ENCODE measurements at regions not wholly inside any gene's neighbourhood (a gene's known extent, or its start where the extent isn't known, plus 50 kb on each side); places are given as distances from the start of the nearest gene placed in this dataset.

DNA sequence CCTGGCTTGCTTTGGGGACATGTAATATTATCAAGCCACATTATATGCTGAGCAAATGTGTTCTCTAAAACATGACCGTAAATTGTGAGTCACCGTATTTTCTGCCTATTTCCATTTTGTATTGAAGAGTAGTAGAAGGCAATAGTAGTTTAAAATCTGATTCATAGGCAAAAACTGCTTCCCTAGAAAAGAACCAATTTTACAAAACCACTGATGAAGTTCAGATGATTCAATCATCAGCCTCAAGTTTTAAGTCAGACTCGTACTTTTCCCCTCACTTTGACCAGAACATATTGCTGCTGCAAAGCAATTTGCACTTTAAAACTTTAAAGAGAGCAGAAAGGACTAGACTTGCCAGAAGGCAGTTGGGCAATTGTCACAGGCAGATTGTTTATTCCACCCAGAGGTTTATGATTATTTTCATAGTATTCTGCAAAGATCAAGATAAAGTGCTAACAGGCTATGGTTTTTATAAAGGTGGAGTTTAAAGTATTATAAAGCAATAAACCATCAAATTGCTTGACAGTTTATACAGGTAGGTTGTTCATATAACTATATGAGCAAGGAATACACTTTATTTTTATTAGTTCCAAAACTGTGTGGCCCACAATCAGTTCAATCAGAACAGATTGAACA lies 168.2 kb downstream of the ETV1 start:
- no peak overlapping the region for H3K4me3 ChIP-seq (ENCODE audit: low read depth, low read length)
- TF ChIP-seq, protein P1, sequence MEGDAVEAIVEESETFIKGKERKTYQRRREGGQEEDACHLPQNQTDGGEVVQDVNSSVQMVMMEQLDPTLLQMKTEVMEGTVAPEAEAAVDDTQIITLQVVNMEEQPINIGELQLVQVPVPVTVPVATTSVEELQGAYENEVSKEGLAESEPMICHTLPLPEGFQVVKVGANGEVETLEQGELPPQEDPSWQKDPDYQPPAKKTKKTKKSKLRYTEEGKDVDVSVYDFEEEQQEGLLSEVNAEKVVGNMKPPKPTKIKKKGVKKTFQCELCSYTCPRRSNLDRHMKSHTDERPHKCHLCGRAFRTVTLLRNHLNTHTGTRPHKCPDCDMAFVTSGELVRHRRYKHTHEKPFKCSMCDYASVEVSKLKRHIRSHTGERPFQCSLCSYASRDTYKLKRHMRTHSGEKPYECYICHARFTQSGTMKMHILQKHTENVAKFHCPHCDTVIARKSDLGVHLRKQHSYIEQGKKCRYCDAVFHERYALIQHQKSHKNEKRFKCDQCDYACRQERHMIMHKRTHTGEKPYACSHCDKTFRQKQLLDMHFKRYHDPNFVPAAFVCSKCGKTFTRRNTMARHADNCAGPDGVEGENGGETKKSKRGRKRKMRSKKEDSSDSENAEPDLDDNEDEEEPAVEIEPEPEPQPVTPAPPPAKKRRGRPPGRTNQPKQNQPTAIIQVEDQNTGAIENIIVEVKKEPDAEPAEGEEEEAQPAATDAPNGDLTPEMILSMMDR (IDR thresholded peaks at IDR 0.05; ENCODE audit: control insufficient read depth, extremely low read depth, insufficient read depth) = no peak
- no peak for DNase-seq (ENCODE audit: low read depth)

DNA sequence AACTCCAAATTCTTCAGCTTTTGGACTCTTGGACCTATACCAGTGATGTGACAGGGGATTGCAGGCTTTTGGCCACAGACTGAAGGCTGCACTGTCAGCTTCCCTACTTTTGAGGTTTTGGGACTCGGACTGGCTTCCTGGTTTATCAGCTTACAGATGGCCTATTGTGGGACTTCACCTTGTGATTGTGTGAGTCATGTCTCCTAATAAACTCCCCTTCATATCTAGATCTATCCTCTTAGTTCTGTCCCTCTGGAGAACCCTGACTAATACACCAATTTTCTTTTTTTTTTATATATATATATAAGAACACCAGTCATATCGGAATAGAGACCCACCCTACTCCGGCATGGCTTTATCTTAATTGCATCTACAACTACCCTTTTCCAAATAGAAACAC lies 166.8 kb downstream of the ETV1 start:
- TF ChIP-seq, protein P1 (IDR thresholded peaks at IDR 0.05; ENCODE audit: control insufficient read depth, extremely low read depth, insufficient read depth) = no peak
- no peak for DNase-seq (ENCODE audit: low read depth)
- H3K4me3 ChIP-seq (ENCODE audit: low read depth, low read length) = no peak overlapping the region

DNA sequence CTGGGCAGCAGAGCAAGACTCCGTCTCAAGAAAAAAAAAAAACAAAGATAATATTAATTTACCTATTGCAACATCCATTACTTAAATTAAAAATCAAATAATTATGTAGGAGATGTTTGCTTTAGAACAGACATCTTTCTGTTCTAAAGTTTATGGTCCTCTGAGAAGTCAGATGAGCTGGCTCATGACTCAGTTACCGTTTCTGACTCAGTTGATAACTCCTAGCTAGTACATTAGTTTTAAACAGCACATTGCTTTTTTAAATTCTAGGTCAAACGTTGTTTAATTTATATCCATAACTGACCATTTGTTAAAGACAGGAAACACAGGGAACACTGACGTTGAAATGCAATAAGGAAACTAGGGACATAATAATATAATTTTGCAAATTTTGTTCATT lies 162.7 kb downstream of the ETV1 start:
- TF ChIP-seq, protein P1 (IDR thresholded peaks at IDR 0.05; ENCODE audit: control insufficient read depth, extremely low read depth, insufficient read depth) = no peak
- no peak for DNase-seq (ENCODE audit: low read depth)
- H3K4me3 ChIP-seq (ENCODE audit: low read depth, low read length) = no peak overlapping the region

DNA sequence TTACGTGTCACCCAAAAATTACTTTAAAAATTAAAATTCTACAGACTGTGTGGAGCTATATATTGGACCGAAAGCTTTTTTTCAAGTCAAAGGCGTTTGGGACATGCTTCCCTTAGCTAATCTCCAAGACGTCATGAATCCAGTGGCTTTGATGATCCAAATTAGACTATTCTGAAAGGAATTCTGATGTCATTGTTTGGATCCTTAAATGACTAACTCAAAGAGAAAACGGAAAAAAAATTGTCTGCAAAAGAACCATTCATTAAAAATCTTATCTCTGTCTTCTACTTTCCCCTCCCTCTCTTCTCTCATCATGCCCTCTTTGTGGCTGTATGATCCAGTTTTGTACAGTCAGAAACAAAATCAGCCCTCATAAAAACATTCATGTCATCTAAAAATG lies 161.8 kb downstream of the ETV1 start:
- H3K4me3 ChIP-seq (ENCODE audit: low read depth, low read length) = no peak overlapping the region

DNA sequence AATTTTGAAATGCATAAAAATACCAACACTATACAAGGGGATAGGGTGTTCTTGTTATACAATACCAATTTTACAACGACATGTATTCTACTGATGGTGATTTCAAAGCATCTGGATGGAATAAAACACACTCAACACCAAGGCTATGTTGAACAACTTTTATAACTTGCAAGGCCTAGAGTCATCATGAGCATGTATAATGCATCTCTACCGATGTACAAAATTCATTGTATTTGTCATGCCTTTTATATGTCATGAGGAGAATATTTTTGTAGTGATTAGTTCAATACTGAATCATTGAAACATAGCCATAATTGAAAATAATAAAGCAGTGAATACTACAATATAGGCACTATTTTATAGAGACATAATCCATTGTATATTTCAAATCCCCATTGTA lies 160.2 kb downstream of the ETV1 start:
- no peak for DNase-seq (ENCODE audit: low read depth)
- H3K4me3 ChIP-seq (ENCODE audit: low read depth, low read length) = no peak overlapping the region
- TF ChIP-seq, protein P1 (IDR thresholded peaks at IDR 0.05; ENCODE audit: control insufficient read depth, extremely low read depth, insufficient read depth) = no peak

More for the DNA sequence above, 161.8 kb downstream of the ETV1 start:
- DNase-seq (ENCODE audit: low read depth) = no peak
- TF ChIP-seq, protein P1 (IDR thresholded peaks at IDR 0.05; ENCODE audit: control insufficient read depth, extremely low read depth, insufficient read depth) = no peak

DNA sequence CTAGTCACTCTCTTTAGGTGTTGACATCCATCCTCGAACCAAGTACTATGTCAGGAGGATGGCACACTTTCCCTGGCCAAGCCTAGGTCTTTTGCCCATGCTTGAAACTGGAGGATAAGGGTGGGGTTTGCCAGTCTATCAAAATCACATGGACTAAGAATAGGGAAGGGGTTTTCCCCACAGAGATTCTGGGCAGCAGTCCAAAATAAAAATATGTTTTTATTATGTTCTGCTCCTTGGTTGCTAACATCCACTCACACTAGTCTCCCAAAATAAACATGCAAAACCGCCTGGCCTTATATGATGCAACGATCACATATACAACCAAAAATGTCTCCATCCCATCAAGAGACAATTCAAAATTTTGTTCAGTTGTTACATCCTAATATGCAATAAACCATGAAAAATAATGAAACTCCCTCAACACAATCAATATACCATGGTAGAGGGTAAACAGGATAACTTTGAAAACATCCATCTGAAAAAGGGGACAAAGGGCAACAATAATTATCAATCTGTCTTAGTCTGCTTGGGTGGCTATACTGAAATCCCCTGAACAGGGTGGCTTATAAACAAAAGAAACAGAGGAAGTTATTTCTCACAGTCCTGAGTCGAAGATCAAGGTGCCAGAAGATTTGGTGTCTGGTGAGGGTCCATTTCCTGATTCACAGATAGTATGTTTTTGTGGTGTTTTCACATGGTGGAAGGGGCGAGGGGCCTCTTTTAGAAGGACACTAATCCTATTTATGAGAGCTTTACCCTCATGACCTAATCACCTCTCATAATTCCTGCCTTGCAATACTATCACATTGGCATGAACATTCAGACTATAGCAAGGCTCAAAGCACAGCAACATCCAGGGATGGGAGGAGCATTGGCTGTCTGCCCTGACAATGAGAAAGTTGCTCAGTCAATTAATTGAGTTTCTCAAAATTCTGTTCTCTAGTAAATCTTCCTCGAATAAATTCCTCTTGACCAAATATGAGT lies 159.3 kb downstream of the ETV1 start:
- H3K4me3 ChIP-seq (ENCODE audit: low read depth, low read length) = no peak overlapping the region
- DNase-seq (ENCODE audit: low read depth) = no peak
- TF ChIP-seq, protein P1 (IDR thresholded peaks at IDR 0.05; ENCODE audit: control insufficient read depth, extremely low read depth, insufficient read depth) = no peak
